B cell (primary cell): ENCODE measurements at regions not wholly inside any gene's neighbourhood (a gene's known extent, or its start where the extent isn't known, plus 50 kb on each side); places are given as distances from the start of the nearest gene placed in this dataset.

ENCODE experiments used
- EZH2 ChIP-seq: IDR thresholded peaks from 2 replicates; pipeline ENCODE4 v1.6.1; 2012; ENCODE audit warnings: borderline replicate concordance, low read depth, mild to moderate bottlenecking, moderate library complexity, low read length; ENCODE audit not compliant: insufficient read depth, poor library complexity, severe bottlenecking
- TF ChIP-seq, protein P1 (sequence below): fragments of 200-600 bp; IDR thresholded peaks from one replicate; pipeline ENCODE4 v1.8.0; 2022; ENCODE audit warnings: antibody characterized with exemption, mild to moderate bottlenecking

DNA sequence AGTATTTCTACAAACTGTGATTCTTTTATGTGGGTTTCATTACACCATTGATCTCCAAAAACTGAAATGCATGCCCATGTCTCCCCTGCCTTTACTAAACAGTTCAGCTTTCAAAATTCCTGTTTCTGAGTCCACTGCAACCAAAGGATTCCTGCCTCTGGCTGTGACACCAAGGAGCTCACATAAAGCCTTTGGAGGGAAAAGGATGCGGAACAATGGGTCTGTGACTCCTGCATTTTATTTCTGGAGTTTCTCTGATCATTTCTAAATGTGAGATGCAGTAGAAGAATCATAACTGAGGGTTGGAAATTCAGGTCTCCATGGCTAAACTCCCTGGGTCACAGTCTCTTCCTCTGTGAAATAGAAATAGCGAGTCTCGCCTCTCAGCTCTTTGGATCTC is 149.5 kb downstream of the MEX3B start:
- TF ChIP-seq, protein P1, sequence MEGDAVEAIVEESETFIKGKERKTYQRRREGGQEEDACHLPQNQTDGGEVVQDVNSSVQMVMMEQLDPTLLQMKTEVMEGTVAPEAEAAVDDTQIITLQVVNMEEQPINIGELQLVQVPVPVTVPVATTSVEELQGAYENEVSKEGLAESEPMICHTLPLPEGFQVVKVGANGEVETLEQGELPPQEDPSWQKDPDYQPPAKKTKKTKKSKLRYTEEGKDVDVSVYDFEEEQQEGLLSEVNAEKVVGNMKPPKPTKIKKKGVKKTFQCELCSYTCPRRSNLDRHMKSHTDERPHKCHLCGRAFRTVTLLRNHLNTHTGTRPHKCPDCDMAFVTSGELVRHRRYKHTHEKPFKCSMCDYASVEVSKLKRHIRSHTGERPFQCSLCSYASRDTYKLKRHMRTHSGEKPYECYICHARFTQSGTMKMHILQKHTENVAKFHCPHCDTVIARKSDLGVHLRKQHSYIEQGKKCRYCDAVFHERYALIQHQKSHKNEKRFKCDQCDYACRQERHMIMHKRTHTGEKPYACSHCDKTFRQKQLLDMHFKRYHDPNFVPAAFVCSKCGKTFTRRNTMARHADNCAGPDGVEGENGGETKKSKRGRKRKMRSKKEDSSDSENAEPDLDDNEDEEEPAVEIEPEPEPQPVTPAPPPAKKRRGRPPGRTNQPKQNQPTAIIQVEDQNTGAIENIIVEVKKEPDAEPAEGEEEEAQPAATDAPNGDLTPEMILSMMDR = no peak
- no peak for TF ChIP-seq EZH2
